Keratinocyte (primary cell): ENCODE measurements at regions not wholly inside any gene's neighbourhood (a gene's known extent, or its start where the extent isn't known, plus 50 kb on each side); places are given as distances from the start of the nearest gene placed in this dataset.

Experiments
- DNase-seq: peaks from one replicate; pipeline ENCODE4 v3.0.0-alpha.2; 2011; ENCODE audit warnings: low read depth, missing footprints, low spot score
- FAIRE-seq: peaks from 2 replicates; lab custom pipeline; 2011; peaks lifted over from hg19 to GRCh38; lab: Jason Lieb, UNC
- H2AFZ ChIP-seq: 2 replicates; pipeline ENCODE4 v1.6.0; 2012; ENCODE audit warnings: low read length, control low read depth, inconsistent platforms; ENCODE audit not compliant: control insufficient read depth
- H3K27ac ChIP-seq: 2 replicates; pipeline ENCODE4 v1.5.1; 2011; ENCODE audit warnings: low read length; ENCODE audit not compliant: control insufficient read depth, insufficient read depth
- H3K27me3 ChIP-seq: 3 replicates; pipeline ENCODE4 v1.6.0; 2011; ENCODE audit warnings: low read length; ENCODE audit not compliant: control insufficient read depth, insufficient read depth; ENCODE audit errors: extremely low read depth
- H3K36me3 ChIP-seq, 2 experiments: 2 replicates in 1 of 2; 3 replicates in 1 of 2; pipeline ENCODE4 v1.5.1; 2011; ENCODE audit warnings: low read length in 2 of 2, mild to moderate bottlenecking in 1 of 2; ENCODE audit not compliant: control insufficient read depth in 2 of 2, insufficient read depth in 2 of 2; ENCODE audit errors: extremely low read depth in 1 of 2
- H3K4me1 ChIP-seq: 3 replicates; pipeline ENCODE4 v1.5.1; 2011; ENCODE audit warnings: low read length; ENCODE audit not compliant: control insufficient read depth, insufficient read depth; ENCODE audit errors: extremely low read depth
- H3K4me2 ChIP-seq: 3 replicates; pipeline ENCODE4 v1.6.0; 2011; ENCODE audit warnings: low read depth, low read length; ENCODE audit not compliant: control insufficient read depth, insufficient read depth; ENCODE audit errors: extremely low read depth
- H3K4me3 ChIP-seq, 3 experiments: fragments of 200-600 bp in 1 of 3; sonication (generic) in 1 of 3; 2 replicates in 2 of 3; 3 replicates in 1 of 3; pipeline ENCODE4 v1.5.1; 2011 to 2016; ENCODE audit warnings: low read length in 3 of 3, mild to moderate bottlenecking in 3 of 3, control low read depth in 2 of 3, inconsistent platforms in 1 of 3, low read depth in 1 of 3, mixed read lengths in 1 of 3, mixed run types in 1 of 3, moderate library complexity in 1 of 3; ENCODE audit not compliant: control insufficient read depth in 2 of 3, insufficient read depth in 2 of 3; ENCODE audit errors: extremely low read depth in 1 of 3
- H3K79me2 ChIP-seq: 2 replicates; pipeline ENCODE4 v1.6.0; 2012; ENCODE audit warnings: low read length; ENCODE audit not compliant: control insufficient read depth, insufficient read depth
- H3K9ac ChIP-seq: 3 replicates; pipeline ENCODE4 v1.6.0; 2011; ENCODE audit warnings: low read length; ENCODE audit not compliant: control insufficient read depth, insufficient read depth; ENCODE audit errors: extremely low read depth
- H3K9me1 ChIP-seq: 3 replicates; pipeline ENCODE4 v1.6.0; 2011; ENCODE audit warnings: low read length; ENCODE audit not compliant: control insufficient read depth, insufficient read depth; ENCODE audit errors: extremely low read depth
- H3K9me3 ChIP-seq: 2 replicates; pipeline ENCODE4 v1.5.1; 2012; ENCODE audit warnings: low read depth, low read length; ENCODE audit not compliant: control insufficient read depth
- H4K20me1 ChIP-seq: 3 replicates; pipeline ENCODE4 v1.6.0; 2011; ENCODE audit warnings: low read length; ENCODE audit not compliant: control insufficient read depth, insufficient read depth; ENCODE audit errors: extremely low read depth
- CTCF ChIP-seq, 3 experiments: IDR thresholded peaks in 1 of 3; conservative IDR thresholded peaks in 1 of 3; optimal IDR thresholded peaks in 1 of 3; 2 replicates in 2 of 3; 3 replicates in 1 of 3; pipeline versions ENCODE3 to v1.5.1; 2011; ENCODE audit warnings: low read length in 3 of 3, mild to moderate bottlenecking in 3 of 3, moderate library complexity in 2 of 3, control low read depth in 1 of 3, inconsistent platforms in 1 of 3; ENCODE audit not compliant: insufficient read depth in 2 of 3; ENCODE audit errors: extremely low read depth in 1 of 3
- EZH2 ChIP-seq: IDR thresholded peaks from one replicate; pipeline ENCODE4 v1.6.1; 2012; ENCODE audit warnings: inconsistent platforms, mild to moderate bottlenecking, low read length, moderate library complexity
- dilution Hi-C: fragments of 300-500 bp; cut with MboI; formaldehyde crosslinking; loops from one replicate; pipeline ENCODE4 v1.7.0; 2020; ENCODE audit warnings: low sequenced_read_pairs; ENCODE audit not compliant: extremely low pct_ligation_motif_present

- no peak for DNase-seq
Observed at GRCh38 chr1:81678779-81679178, 122.0 kb upstream of the ADGRL2 start.

GRCh38 chr1:81672766-81673165 lies 128.0 kb upstream of the ADGRL2 start:
- no peak overlapping the region for H3K27ac ChIP-seq
- H2AFZ ChIP-seq = no peak overlapping the region
- no peaks in the 10 kb centered on the region for H4K20me1 ChIP-seq
- H3K36me3 ChIP-seq = no peaks in the 10 kb centered on the region
- dilution Hi-C loops = no loop called here
- H3K4me3 ChIP-seq = no peak overlapping the region
- H3K9me3 ChIP-seq = no peaks in the 10 kb centered on the region
- no peaks in the 10 kb centered on the region for H3K27me3 ChIP-seq
- H3K4me1 ChIP-seq = no peaks in the 10 kb centered on the region
- no peak overlapping the region for H3K4me2 ChIP-seq
- FAIRE-seq (no peak), DNase-seq (no peak)
- TF ChIP-seq CTCF (optimal IDR thresholded peaks at IDR 0.05 in 1 of 3, IDR thresholded peaks at IDR 0.05 in 1 of 3, conservative IDR thresholded peaks at IDR 0.05 in 1 of 3; ENCODE audit: extremely low read depth in 1 of 3, insufficient read depth in 2 of 3, low read length in 3 of 3) (no peak), EZH2 (no peak)
- H3K79me2 ChIP-seq = no peaks in the 10 kb centered on the region
- H3K9me1 ChIP-seq = no peaks in the 10 kb centered on the region
- no peak overlapping the region for H3K9ac ChIP-seq

More at GRCh38 chr1:81678779-81679178, 122.0 kb upstream of the ADGRL2 start:
- no peak for TF ChIP-seq EZH2
- TF ChIP-seq CTCF (optimal IDR thresholded peaks at IDR 0.05 in 1 of 3, IDR thresholded peaks at IDR 0.05 in 1 of 3, conservative IDR thresholded peaks at IDR 0.05 in 1 of 3; ENCODE audit: extremely low read depth in 1 of 3, insufficient read depth in 2 of 3, low read length in 3 of 3) = no peak
- Histone ChIP-seq H3K9ac (no peak overlapping the region), H3K4me3 (no peak overlapping the region), H2AFZ (no peak overlapping the region), H3K4me2 (no peak overlapping the region), H3K27me3 (no peaks in the 10 kb centered on the region), H3K9me3 (no peaks in the 10 kb centered on the region), H3K9me1 (no peaks in the 10 kb centered on the region), H3K36me3 (no peaks in the 10 kb centered on the region), H3K4me1 (peaks cover 4% of the 10 kb centered on the region), H4K20me1 (no peaks in the 10 kb centered on the region), H3K79me2 (no peaks in the 10 kb centered on the region), H3K27ac (no peak overlapping the region)
- dilution Hi-C loops = no loop called here
- no peak for FAIRE-seq
